GM18508 (cell line): ENCODE measurements at regions not wholly inside any gene's neighbourhood (a gene's known extent, or its start where the extent isn't known, plus 50 kb on each side); places are given as distances from the start of the nearest gene placed in this dataset.

ENCODE experiments used
- ATAC-seq: cut with Tn5 transposase; IDR thresholded peaks from one replicate; pipeline ENCODE4 v1.9.1; 2021; ENCODE audit warnings: moderate number of reproducible peaks; ENCODE audit not compliant: insufficient read depth, unreplicated experiment

DNA sequence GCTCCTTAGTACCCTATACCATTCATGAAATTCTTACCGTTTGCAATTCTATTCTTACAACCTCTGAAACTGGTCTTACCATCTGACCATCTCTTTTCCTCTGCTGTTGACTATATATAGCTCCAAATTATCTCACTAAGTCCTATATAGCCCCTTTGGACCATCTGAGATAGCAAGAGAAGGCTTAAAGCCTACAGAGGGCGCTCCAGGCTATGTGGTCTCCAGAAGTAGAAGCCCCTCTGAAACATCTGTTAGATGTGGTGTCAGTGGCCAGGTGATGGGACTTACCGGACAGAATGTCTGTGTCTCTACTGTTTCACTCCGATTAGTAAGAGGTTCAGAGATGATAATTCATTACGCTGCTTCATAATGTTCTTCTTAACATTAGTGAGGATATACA, 140.7 kb upstream of the BMP2 start:
- ATAC-seq, result no peak

DNA sequence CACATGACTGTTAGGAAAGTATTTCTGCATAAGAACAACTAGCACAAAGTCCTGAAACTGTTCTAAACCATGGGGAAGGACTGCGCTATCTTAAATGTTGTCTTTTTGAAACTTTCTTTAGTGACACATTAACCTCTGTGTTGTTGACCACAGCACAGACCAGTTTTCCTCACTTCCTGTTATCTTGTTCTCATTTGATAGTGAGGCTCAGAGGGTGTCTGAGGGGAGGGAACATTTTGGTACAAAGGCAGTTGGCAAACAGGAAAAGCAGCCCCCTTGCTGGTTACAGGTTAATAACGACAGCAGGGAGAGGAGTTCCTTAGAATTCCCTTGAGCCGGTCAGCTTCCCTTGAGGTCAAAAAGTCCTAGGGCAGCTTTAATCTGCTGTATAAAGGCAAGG, 143.5 kb upstream of the BMP2 start:
- peak; percentile 99 for ATAC-seq

DNA sequence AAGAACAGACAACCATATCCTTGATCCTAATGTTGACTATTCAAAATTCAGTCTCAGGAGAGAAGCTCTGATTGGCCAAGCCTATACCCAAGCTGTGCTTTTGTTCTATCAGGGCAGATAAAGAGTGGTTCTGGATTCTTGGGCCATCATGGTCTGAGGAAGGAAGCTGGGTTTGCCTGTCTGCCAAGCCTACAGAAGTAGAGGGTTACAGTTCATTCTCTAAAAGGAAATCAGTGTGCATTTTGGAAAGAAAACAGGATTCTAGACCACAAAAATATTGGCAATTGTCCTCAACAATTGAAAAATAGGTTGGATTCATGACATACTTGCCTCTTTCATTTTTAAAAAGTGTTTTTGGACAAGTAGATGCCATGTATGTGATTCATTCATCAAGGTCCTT, 145.4 kb upstream of the BMP2 start:
- ATAC-seq, result no peak

DNA sequence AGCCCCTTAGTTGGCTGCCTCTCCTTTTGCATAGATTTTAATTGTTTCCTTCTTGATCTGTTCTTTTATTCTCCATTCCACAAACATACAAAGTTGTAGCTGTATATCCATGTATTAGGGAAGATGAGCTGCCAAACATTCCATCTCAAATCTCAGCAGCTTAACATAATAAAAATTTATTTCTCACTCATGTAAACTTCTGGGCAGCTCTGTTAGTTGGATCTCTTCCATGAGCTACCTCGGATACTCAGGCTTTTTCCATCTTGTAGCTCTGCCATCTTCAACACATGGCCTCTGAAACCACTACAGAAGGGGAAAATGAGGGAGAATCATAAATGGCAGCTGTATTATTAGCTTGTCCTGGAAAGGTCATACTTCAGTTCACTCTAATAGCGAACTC, 149.4 kb upstream of the BMP2 start:
- no peak for ATAC-seq

DNA sequence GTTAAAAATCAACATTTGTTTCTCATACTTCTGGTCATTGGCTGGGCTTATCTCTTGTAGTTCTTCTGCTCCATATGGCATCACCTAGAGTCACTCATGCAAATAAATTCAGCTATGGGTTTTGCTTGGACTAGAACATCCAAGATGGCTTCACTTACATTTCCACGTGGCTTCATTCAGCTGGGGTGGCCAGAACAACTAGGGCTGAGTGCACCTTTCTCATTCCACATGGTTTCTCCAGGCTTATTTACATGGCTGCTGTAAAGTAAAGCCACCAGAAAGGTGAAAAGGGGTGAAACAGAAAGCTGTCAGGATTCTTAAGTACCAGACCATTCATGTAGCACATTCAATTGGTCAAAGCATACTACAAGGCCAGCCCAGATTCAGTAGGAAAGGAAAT, 151.1 kb upstream of the BMP2 start:
- no peak for ATAC-seq

DNA sequence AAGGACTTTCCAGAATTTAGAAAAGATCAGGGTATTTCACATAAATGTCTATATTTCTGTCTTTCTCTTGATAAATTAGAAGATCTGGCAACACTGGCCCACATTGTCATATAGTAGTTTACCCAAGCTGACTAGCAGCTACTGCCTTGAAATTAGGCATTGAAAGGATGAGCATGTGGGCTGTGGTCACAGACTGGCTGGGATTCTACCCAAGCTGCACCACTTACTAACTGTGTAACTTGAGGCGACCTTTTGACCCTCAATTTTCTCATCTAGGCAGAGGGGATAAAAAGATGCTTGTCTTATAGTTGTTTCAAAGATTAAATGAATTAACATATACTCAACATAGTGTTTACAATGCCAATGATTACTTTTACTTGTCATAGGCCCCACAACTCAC, 152.7 kb upstream of the BMP2 start:
- ATAC-seq, result peak; percentile 49

DNA sequence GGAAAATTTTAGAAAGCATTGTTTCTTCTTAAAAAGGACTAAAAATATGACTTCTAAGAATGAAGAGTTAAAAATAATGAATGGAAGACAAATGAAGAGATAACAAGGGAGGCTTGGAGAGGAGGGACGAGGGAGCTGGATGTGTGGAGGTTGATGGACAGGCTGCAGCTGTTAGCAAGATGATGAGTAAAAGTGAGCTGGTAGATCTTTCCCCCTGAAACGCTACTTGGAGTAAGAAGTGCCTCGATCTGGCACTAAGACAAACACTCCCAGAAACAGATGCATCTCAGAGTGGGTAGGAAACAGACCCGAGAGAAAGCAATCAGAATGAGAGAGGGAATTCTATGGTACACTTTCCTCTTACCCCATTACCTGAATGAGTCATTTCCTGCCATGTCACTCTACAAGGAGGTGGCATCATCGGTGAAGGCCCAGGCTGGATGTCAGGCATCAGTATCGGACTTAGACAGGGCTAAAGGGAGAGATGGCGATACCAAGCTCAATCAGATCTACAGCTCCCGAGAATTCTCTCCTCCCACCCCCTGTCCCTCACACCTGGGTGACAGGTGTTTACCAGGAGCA, 154.1 kb upstream of the BMP2 start:
- no peak for ATAC-seq

DNA sequence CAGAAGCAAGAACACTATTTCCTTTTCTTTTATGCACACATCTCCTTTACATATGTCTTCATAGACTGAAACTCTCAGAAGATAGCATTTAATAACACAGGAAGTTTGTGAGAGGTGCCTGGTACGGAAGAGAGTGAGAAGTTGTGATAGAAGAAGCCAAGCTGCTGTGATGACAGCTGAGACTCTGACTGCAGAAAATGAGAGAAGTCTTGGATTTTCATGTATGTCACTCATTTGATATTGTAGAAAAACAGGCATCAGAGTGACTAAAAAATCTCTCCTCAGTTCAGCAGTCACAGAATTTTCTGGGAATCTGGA, 154.9 kb upstream of the BMP2 start:
- ATAC-seq, result no peak

DNA sequence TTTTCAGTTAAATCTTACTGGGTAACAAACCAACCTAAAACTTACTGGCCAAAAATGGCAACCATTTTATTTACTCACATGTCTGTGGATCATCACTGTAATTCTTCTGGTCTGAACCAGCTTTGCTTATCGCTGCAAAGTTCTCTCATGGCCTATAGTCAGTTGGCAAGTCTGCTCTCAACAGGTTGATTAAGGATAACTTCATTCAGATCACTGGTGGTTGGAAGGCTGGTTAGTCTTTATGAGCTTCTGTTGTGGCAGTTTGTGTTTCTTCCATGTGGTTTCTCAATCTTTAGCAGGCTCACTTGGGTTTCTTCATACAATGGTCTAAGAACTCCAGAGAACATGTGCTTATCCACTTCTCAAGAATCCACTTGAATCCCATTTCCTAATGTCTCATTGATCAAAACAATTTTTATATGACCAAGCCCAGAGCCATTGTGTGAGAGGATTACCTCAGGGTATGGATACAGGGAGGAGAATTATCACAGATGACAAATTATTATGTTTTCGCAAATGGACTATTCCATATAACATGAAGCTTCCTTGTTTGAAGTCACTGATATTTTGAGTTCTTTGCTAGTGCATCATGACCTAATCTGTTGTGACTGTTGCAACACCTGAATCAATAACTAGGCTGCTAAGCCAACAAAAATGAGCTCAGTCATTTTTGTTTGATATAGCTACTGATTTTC, 155.4 kb upstream of the BMP2 start:
- no peak for ATAC-seq

DNA sequence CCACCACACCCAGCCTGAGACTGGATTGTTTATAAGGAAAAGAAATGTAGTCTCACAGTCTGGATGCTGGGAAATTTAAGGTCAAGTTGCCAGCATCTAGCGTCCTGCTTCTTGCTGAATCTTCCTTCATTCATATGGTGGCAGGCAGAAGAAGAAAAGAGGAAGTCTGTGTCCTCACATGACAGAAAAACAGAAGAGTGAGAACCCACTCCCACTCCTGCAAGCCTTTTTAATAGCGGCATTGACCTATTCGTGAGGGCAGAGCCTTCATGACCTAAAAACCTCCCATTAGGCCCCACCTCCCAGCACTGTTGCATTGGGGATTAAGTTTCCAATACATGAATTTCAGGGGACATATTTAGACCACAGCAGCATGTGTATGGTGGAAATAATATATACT, 160.8 kb upstream of the BMP2 start:
- no peak for ATAC-seq

DNA sequence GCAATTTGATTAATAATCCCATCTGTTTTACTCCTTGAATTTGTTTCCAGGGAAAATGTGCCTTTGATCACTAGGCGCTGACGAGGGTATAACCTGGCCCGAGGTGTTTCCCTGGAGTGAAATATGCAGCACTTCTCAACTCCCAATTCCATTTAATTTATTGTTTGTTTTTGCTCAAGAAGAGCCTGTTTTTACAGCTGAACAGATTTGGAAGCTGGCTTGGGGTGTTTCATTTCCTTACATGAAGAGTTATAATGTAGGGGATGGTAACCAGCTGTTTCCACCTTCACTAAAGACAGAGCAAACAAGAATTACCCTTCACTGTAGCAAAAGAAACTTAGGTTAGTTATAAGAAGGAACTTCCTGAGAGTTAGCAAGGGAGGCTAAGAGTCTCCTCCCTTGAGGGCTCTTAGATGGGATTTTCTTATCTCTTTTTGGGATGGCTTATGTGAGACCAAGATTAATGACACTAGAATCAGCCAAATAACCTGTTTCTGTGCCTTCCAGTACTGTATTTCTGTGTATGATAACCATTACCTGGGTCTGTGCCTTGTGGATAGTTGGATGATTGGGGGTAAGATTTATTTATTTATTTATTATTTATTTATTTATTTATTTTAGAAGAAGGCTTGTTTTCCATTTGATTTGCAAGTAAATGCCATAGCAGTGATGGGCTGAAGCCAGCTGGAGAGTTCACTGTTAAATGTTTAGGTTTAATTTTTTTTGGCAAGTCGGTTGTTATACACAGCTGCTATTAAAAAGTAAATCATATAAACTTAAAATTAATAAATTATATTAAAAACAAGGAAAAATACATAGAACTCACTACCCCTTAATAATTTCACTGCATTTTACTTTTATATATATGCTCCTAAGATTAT, 162.2 kb upstream of the BMP2 start:
- no peak for ATAC-seq

DNA sequence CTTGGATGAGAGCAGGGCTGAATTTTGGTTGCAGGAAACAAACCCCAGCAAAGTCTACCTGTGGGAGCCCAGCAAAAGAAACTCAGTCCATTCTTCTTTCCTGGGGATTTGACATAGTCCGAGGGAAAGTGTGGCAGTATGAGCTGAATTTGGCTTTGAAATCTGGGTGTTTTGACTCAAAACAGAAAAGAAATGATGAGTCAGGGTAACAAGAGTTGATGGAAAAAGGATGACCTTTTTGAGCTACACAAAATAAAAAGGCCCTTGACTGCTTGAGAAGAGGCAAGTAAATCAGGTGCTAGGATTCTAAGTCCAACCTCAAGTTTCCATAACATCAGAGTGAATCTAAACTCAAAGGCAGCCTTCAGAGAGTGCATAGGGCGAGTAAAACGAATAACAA, 163.3 kb upstream of the BMP2 start:
- ATAC-seq, result no peak

DNA sequence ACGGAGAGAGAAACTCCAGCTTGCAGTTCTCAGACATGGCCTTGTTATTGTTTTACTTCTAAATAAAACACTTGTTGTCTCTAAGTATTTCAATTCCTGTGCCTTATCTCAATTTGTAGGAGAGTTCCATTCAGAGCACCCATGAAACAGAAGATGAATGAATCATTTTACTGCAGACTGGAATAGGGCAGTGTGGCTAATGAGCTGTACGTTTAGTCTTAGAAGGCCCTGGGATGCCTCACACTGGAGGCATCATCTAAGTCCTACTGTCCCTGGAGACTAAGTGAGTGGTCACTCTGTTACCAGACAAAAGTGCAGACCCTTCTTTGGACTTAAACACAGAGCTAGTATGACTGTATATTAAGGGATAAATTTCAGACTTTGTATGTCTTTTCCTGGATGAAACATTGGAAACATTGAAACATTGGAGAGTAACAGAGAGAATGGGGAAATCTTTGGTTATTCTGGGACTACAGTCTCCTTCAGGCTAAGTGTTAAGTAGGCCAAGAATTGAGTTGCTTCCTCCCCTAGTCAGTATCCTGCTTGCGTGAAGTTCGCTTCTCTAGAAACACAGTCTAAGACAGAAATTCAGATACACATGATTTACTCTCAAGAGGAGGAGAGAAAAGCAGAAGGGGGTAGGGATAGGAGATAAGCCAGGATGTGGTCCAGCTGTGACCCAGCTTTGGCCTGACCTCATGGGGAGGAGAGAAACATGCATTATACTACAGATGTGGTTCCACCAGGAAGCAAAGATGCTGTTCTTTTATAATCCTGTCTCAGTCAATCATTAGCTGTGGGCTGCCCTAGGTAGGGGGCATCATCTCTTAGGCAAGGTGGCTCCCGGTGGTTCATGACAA, 167.4 kb upstream of the BMP2 start:
- ATAC-seq, result no peak

DNA sequence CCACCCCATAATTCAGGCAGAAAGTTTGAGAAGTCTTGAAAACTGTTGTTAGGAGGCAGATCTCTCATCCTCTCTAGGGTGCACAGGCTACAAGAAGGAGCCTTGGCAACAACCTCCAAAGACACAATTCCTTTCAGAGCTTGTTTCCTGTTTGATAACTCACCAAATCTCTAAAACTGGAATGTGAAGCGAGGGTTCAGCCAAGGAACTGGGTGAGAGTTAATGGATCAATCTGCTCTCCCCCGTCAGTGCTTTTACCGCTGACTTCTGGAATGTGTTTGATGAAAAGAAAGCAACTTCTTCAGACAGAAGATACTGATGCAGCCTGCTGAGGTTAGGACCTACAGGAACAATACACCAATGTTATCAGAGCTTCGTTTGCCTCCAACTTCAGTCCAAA, 171.8 kb upstream of the BMP2 start:
- ATAC-seq, result no peak

DNA sequence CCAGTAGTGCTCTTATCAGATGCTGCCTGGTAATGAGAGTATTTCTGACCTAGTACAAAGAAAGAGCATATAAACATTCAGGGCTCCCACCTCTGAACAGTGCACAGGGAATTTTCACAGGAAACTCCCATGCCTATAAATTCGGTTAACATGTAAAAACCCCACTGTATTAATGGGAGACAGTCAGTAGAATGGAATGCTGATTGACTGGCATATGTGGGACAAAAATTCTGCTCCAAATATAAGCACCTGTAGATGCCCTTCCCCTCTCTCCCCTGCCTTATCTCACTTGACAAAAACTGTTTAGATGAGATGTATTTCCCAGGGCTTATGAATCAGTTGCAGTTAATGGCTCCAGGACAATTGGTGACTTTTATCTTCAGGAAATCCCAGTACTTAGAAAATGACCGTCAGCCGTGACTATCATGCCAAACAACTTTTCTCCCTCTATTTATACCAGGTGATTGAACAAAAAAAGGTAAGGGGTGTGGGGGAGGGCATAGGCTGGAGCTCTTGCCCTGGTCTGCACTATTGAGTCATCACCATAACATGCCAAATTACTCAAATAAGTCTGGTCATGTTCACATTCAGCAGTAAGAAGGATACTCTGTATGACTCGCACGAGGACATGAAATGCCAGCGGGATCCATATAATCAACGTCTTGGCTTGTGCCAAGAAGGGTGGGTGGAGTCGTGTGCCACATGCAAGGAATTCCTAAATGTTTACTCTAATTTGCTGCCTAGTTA, 176.4 kb upstream of the BMP2 start:
- ATAC-seq, result no peak

DNA sequence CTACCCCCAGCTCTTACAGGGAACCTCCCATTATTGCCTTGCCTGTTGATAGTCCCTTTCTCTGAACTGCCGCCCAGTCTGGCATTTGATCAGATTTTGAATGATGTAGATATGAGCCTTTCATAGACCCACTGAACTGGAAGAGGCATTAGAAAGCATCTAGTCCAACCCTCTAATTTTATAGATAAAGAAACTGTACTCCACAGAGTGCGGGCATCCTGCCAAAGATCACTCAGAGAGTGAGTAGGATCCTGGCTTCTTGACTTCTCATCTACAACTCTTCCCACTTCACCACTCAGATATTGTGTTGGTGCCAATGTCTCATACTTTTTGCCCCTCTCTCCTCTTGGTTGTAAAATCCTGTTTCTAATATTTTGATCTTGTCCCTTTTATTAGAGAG, 179.2 kb upstream of the BMP2 start:
- ATAC-seq, result no peak

DNA sequence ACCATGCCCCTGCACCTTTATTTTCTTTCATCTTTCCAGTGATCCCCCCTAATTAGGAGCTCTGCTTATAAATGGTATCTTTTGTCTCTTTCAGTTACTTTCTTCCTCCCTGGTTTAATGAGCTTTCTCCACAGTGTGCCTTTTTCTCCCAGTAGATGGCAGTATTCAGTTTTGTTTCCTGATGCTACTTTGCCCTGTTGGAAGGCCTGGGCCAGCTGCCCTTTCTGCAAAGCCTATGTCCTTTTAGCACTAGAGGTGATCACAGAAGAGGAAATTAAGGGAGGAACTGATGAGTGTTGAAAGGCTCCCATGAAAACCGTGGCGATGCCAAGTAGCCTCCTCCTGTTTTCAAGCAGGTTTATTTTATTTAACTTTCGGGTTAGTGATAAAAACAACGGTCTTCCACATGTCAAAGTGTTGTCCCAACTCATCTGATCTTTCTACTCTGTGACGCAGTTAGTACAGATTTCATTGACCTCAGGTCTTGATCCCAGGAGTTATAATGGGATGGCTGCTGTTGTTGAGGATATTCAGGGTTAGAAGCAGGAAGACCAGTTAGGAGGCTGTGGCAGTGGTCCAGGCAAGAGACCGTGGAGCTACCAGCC, 184.2 kb upstream of the BMP2 start:
- ATAC-seq, result peak; percentile 91

DNA sequence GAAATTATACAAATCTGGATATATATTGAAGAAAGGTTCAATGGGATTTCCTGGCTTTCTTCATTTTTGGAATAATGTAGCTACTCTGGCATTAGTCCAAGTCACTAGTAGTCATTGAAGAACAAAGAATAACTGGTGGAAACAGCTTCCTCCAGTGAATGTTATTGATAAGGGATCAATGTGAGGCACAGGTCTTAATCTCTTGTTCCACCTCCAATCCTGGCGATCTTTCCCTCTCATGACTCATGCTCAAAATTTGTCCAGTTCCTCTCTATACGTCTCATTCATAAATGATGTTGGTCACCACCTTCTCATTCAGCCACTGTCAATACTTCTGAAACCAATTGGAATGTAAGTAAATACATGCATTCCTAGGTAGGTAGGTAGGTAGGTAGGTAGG, 185.0 kb upstream of the BMP2 start:
- ATAC-seq, result no peak

DNA sequence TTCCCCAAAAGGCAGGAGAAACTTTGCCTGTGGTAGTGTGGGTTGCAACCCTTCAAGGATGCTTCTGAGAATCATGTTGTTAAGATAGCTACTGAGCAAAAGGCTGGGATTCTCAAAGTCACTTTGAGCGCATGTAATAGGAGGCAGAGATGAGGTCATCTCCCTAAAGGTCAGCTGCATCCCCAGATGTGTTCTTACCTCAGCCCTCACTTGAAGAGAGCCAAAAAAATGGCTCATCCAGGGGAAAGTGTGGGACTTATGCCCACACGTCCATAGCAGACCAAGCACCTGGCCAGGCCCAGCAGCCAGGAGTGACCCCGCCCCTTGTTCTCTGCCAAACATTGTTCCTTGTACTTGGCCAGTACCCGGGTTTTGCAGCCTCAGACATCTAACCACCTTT, 187.0 kb upstream of the BMP2 start:
- ATAC-seq, result no peak

DNA sequence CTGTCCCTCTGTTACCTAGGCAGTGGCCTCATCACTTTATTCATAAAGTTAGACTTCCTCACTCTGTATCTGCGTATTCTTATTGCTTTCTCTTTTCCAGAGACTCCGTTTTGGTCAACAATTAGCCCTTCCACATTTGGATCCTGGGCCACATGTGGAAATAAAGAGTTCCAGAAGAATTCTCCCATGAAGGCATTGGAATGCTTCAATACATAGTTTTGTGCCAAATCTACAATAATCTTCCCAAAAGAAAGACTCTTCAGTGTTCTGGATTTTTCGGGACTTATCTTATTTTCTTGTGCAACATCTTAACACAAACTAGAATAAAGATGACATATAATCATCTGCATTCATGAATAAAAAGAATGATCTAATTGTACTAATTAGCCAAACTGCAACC, 187.7 kb upstream of the BMP2 start:
- ATAC-seq, result no peak
